HCT116 (cell line): ENCODE measurements at regions not wholly inside any gene's neighbourhood (a gene's known extent, or its start where the extent isn't known, plus 50 kb on each side); places are given as distances from the start of the nearest gene placed in this dataset.

ENCODE experiments used
- ATAC-seq: fragments of 200-7000 bp; cut with Tn5 transposase; 2 replicates; pipeline ENCODE4 v1.9.1; 2020; ENCODE audit warnings: mild to moderate bottlenecking, moderate library complexity
- BruUV-seq: library from RNA; stranded (reverse); fragments of 400-500 nt; replicated peaks from 2 replicates; lab custom pipeline; 2021; lab: Mats Ljungman, UMichigan
- CTCF ChIA-PET: fragments of 300-600 bp; sonication (Branson Sonifier 250); formaldehyde crosslinking; loops from one replicate; lab custom pipeline; 2021; ENCODE audit warnings: antibody characterized with exemption; lab: Charles Lee
- POLR2A ChIA-PET: fragments of 300-600, 350-600 bp; sonication (Branson Sonifier 250); formaldehyde crosslinking; loops from one replicate; lab custom pipeline; 2021; ENCODE audit warnings: antibody characterized with exemption; lab: Charles Lee
- RAD21 ChIA-PET, 2 experiments: fragments of 300-600 bp; sonication (Branson Sonifier 250); formaldehyde crosslinking; loops; one replicate each; lab custom pipeline; 2023; ENCODE audit warnings: low total read pairs in 2 of 2; ENCODE audit not compliant: uncharacterized antibody in 2 of 2, unreplicated experiment in 2 of 2, low non-redundant PET in 1 of 2; lab: Charles Lee
- DNase-seq: peaks from one replicate; pipeline ENCODE4 v3.0.0-alpha.2; 2010; ENCODE audit warnings: low read depth, low spot score
- H2AFZ ChIP-seq: fragments of 200-600 bp; shearing (Covaris generic), sonication (generic); 2 replicates; pipeline ENCODE4 v1.6.1; 2017; ENCODE audit warnings: low read depth, mixed run types, mixed read lengths, antibody characterized with exemption, low read length; ENCODE audit not compliant: poor library complexity, severe bottlenecking
- H3K27ac ChIP-seq: 2 replicates; pipeline ENCODE4 v1.5.1; 2012; ENCODE audit warnings: low read depth, low read length
- H3K27me3 ChIP-seq: fragments of 200-600 bp; sonication (generic); 2 replicates; pipeline ENCODE4 v1.6.1; 2016; ENCODE audit warnings: mixed run types, low read length, mixed read lengths; ENCODE audit not compliant: insufficient read depth
- H3K36me3 ChIP-seq, 2 experiments: fragments of 200-500 bp in 1 of 2; fragments of 200-600 bp in 1 of 2; sonication (Bioruptor generic) in 1 of 2; sonication (generic) in 1 of 2; 2 replicates each; pipeline versions ENCODE4 v1.5.1 to v1.6.1; 2014 to 2016; ENCODE audit warnings: low read length in 2 of 2, inconsistent platforms in 1 of 2, mixed read lengths in 1 of 2, mixed run types in 1 of 2; ENCODE audit not compliant: insufficient read depth in 2 of 2, control insufficient read depth in 1 of 2
- H3K4me1 ChIP-seq, 2 experiments: fragments of 200-600 bp in 1 of 2; sonication (generic) in 1 of 2; 2 replicates each; pipeline versions ENCODE4 v1.5.1 to v1.6.1; 2012 to 2017; ENCODE audit warnings: low read length in 2 of 2, inconsistent platforms in 1 of 2, mild to moderate bottlenecking in 1 of 2, mixed read lengths in 1 of 2, mixed run types in 1 of 2, moderate library complexity in 1 of 2; ENCODE audit not compliant: insufficient read depth in 2 of 2, control insufficient read depth in 1 of 2
- H3K4me2 ChIP-seq: fragments of 200-600 bp; sonication (generic); 2 replicates; pipeline ENCODE4 v1.6.1; 2017; ENCODE audit warnings: mixed run types, low read length, mixed read lengths
- H3K4me3 ChIP-seq, 2 experiments: fragments of 200-600 bp in 1 of 2; sonication (generic) in 1 of 2; replicated peaks in 1 of 2; 2 replicates each; pipeline ENCODE4 v1.5.1; 2011 to 2016; ENCODE audit warnings: low read length in 2 of 2, control low read depth in 1 of 2, low read depth in 1 of 2, mild to moderate bottlenecking in 1 of 2, mixed read lengths in 1 of 2, mixed run types in 1 of 2
- H3K79me2 ChIP-seq: fragments of 200-600 bp; sonication (generic); 2 replicates; pipeline ENCODE4 v1.6.1; 2017; ENCODE audit warnings: mild to moderate bottlenecking, mixed run types, low read length, moderate library complexity, mixed read lengths; ENCODE audit not compliant: insufficient read depth
- H3K9ac ChIP-seq: fragments of 200-600 bp; sonication (generic); 2 replicates; pipeline ENCODE4 v1.6.1; 2016; ENCODE audit warnings: low read length, mixed read lengths
- H3K9me2 ChIP-seq: fragments of 200-600 bp; sonication (generic), shearing (Covaris generic); 2 replicates; pipeline ENCODE4 v1.6.1; 2017; ENCODE audit warnings: mixed run types, mild to moderate bottlenecking, moderate library complexity; ENCODE audit not compliant: insufficient read depth
- H3K9me3 ChIP-seq, 2 experiments: fragments of 200-500 bp in 1 of 2; fragments of 200-600 bp in 1 of 2; sonication (Bioruptor generic) in 1 of 2; sonication (generic) in 1 of 2; 2 replicates each; pipeline ENCODE4 v1.6.1; 2014 to 2017; ENCODE audit warnings: low read length in 2 of 2, mixed read lengths in 2 of 2, inconsistent platforms in 1 of 2, low read depth in 1 of 2, mild to moderate bottlenecking in 1 of 2, mixed run types in 1 of 2, moderate library complexity in 1 of 2; ENCODE audit not compliant: control insufficient read depth in 1 of 2, insufficient read depth in 1 of 2
- H4K20me1 ChIP-seq: fragments of 200-600 bp; sonication (generic), shearing (Covaris generic); 2 replicates; pipeline ENCODE4 v1.6.1; 2017; ENCODE audit warnings: mixed run types, mild to moderate bottlenecking, moderate library complexity; ENCODE audit not compliant: insufficient read depth
- CBX3 ChIP-seq: IDR thresholded peaks from 2 replicates; pipeline ENCODE4 v1.6.1; 2012; ENCODE audit warnings: low read depth
- CEBPB ChIP-seq: IDR thresholded peaks from 2 replicates; pipeline ENCODE4 v1.6.1; 2012; ENCODE audit warnings: low read depth
- EGR1 ChIP-seq: IDR thresholded peaks from 2 replicates; pipeline ENCODE4 v1.6.1; 2012; ENCODE audit warnings: low read depth
- ELF1 ChIP-seq: IDR thresholded peaks from 2 replicates; pipeline ENCODE4 v1.6.1; 2012; ENCODE audit warnings: low read depth, borderline replicate concordance
- EZH2 ChIP-seq: fragments of 200-600 bp; sonication (generic); IDR thresholded peaks from 2 replicates; pipeline ENCODE4 v1.6.1; 2017; ENCODE audit warnings: antibody characterized with exemption, mixed run types
- EZH2phosphoT487 ChIP-seq: fragments of 200-600 bp; IDR thresholded peaks from 2 replicates; pipeline ENCODE4 v1.6.1; 2018; ENCODE audit warnings: antibody characterized with exemption, borderline replicate concordance
- FOSL1 ChIP-seq: IDR thresholded peaks from 2 replicates; pipeline ENCODE4 v1.6.1; 2012; ENCODE audit warnings: low read depth
- POLR2A ChIP-seq: IDR thresholded peaks from 2 replicates; pipeline ENCODE4 v1.7.0; 2011; ENCODE audit warnings: borderline replicate concordance; ENCODE audit not compliant: insufficient read depth, insufficient read length; ENCODE audit errors: extremely low read depth
- POLR2AphosphoS5 ChIP-seq: IDR thresholded peaks from 2 replicates; pipeline ENCODE4 v1.6.1; 2011; ENCODE audit warnings: mild to moderate bottlenecking, low read depth, low read length, moderate library complexity
- RAD21 ChIP-seq: IDR thresholded peaks from 2 replicates; pipeline ENCODE4 v1.6.1; 2012; ENCODE audit warnings: low read depth, mild to moderate bottlenecking
- SIN3A ChIP-seq: IDR thresholded peaks from 2 replicates; pipeline ENCODE4 v1.6.1; 2012; ENCODE audit warnings: low read depth
- SP1 ChIP-seq: IDR thresholded peaks from 2 replicates; pipeline ENCODE4 v1.6.1; 2012; ENCODE audit warnings: low read depth
- SRF ChIP-seq: IDR thresholded peaks from 2 replicates; pipeline ENCODE4 v1.6.1; 2012; ENCODE audit warnings: low read depth
- YY1 ChIP-seq: IDR thresholded peaks from 2 replicates; pipeline ENCODE4 v1.6.1; 2011; ENCODE audit warnings: low read length, low read depth, moderate library complexity, mild to moderate bottlenecking; ENCODE audit not compliant: insufficient replicate concordance; ENCODE audit errors: extremely low read depth
- ZFX ChIP-seq: fragments of 450-650 bp; IDR thresholded peaks from 2 replicates; pipeline ENCODE4 v1.6.1; 2017
- ZNF274 ChIP-seq: fragments of 200-500 bp; sonication (Bioruptor generic); IDR thresholded peaks from 2 replicates; pipeline ENCODE4 v1.6.1; 2014; ENCODE audit warnings: mild to moderate bottlenecking, low read depth, low read length, inconsistent platforms
- intact Hi-C: fragments of 100-400 bp; cut with micrococcal nuclease; formaldehyde crosslinking; loops from 2 replicates; pipeline ENCODE4 v1.10.0; 2022
- TF ChIP-seq, protein P1 (sequence below): IDR thresholded peaks from 2 replicates; pipeline ENCODE4 v1.6.1; 2012
- TF ChIP-seq, protein P2 (sequence below): IDR thresholded peaks from 2 replicates; pipeline ENCODE4 v1.6.1; 2012
- TF ChIP-seq, protein P3 (sequence below), 3 experiments: fragments of 200-600 bp in 1 of 3; sonication (generic) in 1 of 3; IDR thresholded peaks in 2 of 3; conservative IDR thresholded peaks in 1 of 3; 2 replicates each; pipeline ENCODE4 v1.5.1; 2012 to 2017; ENCODE audit warnings: low read depth in 2 of 3, low read length in 2 of 3, antibody characterized with exemption in 1 of 3, borderline replicate concordance in 1 of 3, control low read depth in 1 of 3, mild to moderate bottlenecking in 1 of 3, mixed read lengths in 1 of 3, mixed run types in 1 of 3, moderate library complexity in 1 of 3; ENCODE audit not compliant: insufficient read depth in 1 of 3
- TF ChIP-seq, protein P4 (sequence below): IDR thresholded peaks from 2 replicates; pipeline ENCODE4 v1.6.1; 2012; ENCODE audit warnings: low read depth

DNA sequence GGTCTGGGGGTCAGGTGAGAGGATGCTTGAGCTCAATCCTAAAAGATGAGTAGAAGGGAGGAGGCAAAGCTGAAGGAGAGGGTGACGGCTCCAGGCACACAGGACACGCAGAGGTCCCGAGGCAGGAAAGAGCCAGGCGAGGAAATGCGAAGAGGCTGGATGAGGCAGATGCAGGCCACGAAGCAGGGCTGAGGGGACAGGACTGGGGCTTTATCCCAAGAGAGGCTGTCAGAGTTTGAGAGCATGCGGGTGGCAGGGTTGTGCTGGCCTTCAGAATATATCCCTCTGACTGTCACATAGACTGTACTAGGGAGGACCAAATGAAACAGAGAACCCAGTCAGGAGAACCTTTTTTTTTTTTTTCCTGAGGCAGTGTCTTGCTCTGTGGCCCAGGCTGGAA, 100.2 kb downstream of the RMI2 start:
- intact Hi-C loops = no loop called here
- Histone ChIP-seq H3K27me3 (no peaks in the 10 kb centered on the region), H2AFZ (no peak overlapping the region), H3K27ac (no peak overlapping the region), H3K9ac (no peak overlapping the region), H3K4me3 (no peak overlapping the region), H3K9me3 (peaks cover 0 to 5% of the 10 kb centered on the region in 2 experiments; a peak in 2 of 4 replicates), H4K20me1 (no peaks in the 10 kb centered on the region), H3K9me2 (no peaks in the 10 kb centered on the region), H3K4me2 (no peak overlapping the region), H3K79me2 (no peaks in the 10 kb centered on the region), H3K36me3 (no peaks in the 10 kb centered on the region)
- RAD21 ChIA-PET = no interaction called here
- no TSS peak for BruUV-seq
- no peak for DNase-seq
- POLR2A ChIA-PET = no interaction called here
- CTCF ChIA-PET = interaction anchor here (0.8 kb wide), 1 partner anchor 87 kb away, joined by 3 read pairs; no protein-coding TSS in a partner anchor
- ATAC-seq = no peak
- TF ChIP-seq POLR2A (no peak), SP1 (no peak), EZH2phosphoT487 (no peak), SIN3A (no peak), SRF (no peak), POLR2AphosphoS5 (no peak), RAD21 (no peak), EGR1 (no peak), CBX3 (no peak), FOSL1 (no peak), CEBPB (no peak), YY1 (no peak), ZFX (no peak), ELF1 (no peak), EZH2 (no peak), ZNF274 (no peak)
- TF ChIP-seq, protein P1, sequence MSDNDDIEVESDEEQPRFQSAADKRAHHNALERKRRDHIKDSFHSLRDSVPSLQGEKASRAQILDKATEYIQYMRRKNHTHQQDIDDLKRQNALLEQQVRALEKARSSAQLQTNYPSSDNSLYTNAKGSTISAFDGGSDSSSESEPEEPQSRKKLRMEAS = no peak
- TF ChIP-seq, protein P2, sequence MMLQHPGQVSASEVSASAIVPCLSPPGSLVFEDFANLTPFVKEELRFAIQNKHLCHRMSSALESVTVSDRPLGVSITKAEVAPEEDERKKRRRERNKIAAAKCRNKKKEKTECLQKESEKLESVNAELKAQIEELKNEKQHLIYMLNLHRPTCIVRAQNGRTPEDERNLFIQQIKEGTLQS = no peak
- TF ChIP-seq, protein P3, sequence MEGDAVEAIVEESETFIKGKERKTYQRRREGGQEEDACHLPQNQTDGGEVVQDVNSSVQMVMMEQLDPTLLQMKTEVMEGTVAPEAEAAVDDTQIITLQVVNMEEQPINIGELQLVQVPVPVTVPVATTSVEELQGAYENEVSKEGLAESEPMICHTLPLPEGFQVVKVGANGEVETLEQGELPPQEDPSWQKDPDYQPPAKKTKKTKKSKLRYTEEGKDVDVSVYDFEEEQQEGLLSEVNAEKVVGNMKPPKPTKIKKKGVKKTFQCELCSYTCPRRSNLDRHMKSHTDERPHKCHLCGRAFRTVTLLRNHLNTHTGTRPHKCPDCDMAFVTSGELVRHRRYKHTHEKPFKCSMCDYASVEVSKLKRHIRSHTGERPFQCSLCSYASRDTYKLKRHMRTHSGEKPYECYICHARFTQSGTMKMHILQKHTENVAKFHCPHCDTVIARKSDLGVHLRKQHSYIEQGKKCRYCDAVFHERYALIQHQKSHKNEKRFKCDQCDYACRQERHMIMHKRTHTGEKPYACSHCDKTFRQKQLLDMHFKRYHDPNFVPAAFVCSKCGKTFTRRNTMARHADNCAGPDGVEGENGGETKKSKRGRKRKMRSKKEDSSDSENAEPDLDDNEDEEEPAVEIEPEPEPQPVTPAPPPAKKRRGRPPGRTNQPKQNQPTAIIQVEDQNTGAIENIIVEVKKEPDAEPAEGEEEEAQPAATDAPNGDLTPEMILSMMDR (IDR thresholded peaks at IDR 0.05 in 2 of 3, conservative IDR thresholded peaks at IDR 0.05 in 1 of 3; ENCODE audit: borderline replicate concordance in 1 of 3, insufficient read depth in 1 of 3, low read depth in 2 of 3, low read length in 2 of 3) = no peak
- TF ChIP-seq, protein P4, sequence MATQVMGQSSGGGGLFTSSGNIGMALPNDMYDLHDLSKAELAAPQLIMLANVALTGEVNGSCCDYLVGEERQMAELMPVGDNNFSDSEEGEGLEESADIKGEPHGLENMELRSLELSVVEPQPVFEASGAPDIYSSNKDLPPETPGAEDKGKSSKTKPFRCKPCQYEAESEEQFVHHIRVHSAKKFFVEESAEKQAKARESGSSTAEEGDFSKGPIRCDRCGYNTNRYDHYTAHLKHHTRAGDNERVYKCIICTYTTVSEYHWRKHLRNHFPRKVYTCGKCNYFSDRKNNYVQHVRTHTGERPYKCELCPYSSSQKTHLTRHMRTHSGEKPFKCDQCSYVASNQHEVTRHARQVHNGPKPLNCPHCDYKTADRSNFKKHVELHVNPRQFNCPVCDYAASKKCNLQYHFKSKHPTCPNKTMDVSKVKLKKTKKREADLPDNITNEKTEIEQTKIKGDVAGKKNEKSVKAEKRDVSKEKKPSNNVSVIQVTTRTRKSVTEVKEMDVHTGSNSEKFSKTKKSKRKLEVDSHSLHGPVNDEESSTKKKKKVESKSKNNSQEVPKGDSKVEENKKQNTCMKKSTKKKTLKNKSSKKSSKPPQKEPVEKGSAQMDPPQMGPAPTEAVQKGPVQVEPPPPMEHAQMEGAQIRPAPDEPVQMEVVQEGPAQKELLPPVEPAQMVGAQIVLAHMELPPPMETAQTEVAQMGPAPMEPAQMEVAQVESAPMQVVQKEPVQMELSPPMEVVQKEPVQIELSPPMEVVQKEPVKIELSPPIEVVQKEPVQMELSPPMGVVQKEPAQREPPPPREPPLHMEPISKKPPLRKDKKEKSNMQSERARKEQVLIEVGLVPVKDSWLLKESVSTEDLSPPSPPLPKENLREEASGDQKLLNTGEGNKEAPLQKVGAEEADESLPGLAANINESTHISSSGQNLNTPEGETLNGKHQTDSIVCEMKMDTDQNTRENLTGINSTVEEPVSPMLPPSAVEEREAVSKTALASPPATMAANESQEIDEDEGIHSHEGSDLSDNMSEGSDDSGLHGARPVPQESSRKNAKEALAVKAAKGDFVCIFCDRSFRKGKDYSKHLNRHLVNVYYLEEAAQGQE = no peak
- TF ChIP-seq, all 23 proteins: peak for 0
- H3K4me1 ChIP-seq = no peaks in the 10 kb centered on the region
